Medulla oblongata (tissue), 1 donor: ENCODE measurements at regions not wholly inside any gene's neighbourhood (a gene's known extent, or its start where the extent isn't known, plus 50 kb on each side); places are given as distances from the start of the nearest gene placed in this dataset.

ENCODE experiments used
- DNase-seq: peaks from one replicate; pipeline ENCODE4 v3.0.0-alpha.2; 2015; ENCODE audit errors: extremely low spot score

- DNase-seq: no peak
Observed at GRCh38 chr6:106772270-106773142, 143.1 kb downstream of the QRSL1 start.

DNA sequence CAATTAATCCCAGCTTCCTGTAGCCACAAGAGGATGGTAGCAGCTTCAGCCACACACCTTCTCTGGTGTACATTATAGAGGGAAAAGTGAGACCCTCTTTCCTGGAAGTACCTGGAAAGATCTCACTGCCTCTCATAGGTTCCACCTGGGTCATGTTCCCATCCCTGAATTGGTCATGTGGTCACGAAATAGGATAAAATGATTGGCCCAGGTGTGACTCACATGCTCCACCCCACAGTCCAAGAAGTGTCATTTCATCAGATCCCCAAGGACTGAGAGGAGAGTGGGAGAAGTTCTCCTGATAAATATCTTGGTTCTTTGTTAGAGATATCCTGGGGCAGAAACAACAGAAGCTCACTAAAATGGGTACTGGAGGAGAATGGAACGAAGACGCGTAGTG lies 142.4 kb downstream of the QRSL1 start:
- DNase-seq: no peak

DNA sequence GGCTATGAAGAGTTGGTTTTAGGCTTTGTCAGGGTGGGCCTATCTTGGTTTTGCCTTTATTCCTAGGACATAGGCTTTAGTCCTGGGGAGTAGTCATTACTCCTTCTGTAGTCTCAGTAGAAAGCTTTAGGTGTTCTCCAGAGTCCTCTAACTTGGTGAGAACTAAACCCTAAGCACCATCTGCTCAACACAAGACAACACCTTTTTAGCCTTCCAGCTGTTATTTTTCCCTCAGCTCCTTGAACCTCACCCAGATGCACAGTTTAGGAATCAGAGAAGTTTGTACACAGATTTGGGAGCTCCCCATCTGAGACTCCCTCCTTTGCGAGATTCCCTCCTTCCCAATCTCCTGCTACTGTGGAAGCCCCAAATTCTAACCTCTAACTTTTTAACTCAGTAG lies 141.3 kb downstream of the QRSL1 start:
- no peak for DNase-seq

DNA sequence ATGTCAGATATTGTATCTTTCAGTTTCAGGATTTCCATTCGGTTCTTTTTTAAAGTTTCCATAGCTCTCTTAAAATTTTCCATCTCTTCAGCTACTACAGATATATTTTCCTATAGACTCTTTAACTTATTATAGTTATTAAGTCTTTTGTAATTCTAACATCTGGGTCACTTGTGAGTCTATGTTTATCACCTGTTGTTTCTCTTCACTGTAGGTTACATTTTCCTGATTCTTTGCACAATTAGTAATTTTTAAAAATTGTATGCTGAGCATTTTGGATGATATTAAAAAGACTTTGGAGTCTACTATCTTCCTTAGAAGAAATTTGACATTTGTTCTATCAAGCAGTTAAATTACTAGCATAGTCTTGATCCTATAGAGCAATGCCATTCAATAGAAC lies 140.7 kb downstream of the QRSL1 start:
- DNase-seq: no peak

DNA sequence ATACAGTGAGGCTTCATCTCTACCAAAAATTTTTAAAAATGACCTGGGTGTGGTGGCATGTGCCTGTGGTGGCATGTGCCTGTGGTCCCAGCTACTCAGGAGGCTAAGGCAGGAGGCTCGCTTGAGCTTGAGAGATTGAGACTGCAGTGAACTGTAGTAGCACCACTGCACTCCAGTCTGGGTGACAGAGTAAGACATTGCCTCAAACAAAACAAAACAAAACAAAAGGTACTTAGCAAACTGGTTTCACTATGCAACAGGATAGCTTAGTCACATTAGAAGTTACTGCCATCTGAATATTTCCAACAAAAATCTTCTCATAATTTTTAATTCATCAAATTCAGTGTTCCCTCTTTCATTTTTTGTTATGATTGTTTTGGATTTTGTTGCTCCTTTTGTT lies 137.9 kb downstream of the QRSL1 start:
- DNase-seq: no peak

DNA sequence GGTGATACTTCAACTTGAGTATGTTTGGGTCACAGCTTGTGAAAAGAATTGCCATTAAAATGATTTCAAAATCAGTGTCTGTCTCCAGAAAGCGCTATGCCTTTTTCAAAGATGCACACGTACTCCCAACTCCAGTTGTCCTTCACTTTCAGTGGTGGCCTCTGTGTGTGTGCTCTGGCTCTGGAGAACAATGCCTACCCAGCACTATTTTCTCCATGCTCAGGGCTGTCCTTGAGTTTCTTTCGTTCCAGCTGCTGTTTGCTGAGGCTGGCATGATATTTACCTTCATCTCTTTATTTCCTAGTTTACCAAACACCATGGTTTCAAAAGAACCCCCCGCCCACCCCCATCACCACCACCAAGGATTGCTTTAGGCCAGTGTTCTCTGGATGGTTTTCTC lies 136.8 kb downstream of the QRSL1 start:
- no peak for DNase-seq

DNA sequence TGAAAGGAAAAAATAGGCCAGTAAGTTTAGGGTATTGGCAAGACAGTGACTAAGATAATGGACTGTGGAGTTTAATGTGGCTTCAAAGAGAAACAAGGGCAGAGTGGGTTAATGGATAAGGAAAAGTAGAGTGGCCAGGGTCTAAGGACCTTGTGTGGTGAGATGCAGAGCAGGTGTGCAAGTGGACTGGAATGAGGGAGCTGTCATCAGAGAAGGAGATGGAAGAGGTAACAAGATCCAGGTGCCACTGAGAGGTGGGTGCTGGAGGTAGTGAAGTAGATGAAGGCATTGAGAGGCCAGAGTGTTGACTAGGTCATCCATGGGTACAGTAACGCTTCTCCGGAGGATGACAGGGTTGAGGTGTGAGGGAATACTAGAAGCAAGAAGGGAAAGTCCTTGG lies 136.1 kb downstream of the QRSL1 start:
- DNase-seq: no peak

GRCh38 chr6:106764353-106764980 lies 135.1 kb downstream of the QRSL1 start:
- no peak for DNase-seq

DNA sequence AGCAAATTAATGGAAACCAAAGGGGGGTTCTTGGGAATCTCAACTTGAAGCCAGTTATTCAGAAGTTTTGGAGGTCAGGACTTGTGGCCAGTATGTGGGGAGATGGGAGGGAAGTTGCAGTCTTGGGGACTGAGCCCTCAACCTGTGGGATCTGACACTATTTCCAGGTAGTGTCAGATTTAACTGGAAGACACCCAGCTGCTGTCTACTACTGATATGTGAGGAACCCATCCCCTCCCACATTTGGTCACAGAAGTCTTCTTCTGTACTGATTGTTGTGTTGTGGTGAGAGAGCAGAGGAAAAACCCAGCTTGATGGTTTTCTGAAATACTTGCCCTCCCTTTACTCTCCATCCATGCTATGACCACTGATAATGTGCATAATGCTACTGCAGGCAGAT lies 134.0 kb downstream of the QRSL1 start:
- DNase-seq: no peak

DNA sequence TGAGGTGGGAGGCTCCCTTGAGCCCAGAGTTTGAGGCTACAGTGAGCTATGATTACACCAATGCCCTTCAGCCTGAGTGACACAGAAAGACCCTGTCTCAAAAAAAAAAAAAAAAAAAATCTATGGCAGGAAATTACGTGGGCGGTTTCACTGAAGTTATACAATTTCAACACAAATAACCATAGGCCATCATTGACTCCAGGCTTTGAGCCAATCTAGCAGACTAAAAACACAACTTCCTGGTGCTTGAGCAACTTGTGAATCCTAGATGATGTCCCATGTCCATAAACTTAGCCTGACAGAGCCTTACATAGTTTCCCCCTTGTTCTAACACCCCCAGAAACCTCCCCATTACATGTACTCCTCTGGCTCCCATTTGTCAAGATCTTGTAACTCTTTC lies 131.8 kb downstream of the QRSL1 start:
- DNase-seq: no peak

DNA sequence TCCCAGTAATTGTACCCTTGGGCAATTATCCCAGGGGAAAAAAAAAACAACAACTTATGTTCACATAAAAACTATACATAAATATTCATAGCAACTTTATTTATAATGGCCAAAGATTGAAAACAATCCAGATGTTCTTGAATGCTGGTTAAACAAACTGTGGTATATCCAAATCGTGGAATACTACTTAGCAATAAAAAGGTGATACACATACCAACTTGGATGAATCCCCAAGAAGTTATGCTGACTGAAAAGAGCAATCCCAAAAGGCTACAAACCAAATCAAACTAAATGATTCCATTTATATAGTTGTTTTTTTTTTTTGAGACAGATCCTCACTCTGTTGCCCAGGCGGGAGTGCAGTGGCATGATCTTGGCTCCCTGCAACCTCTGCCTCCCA lies 129.7 kb downstream of the QRSL1 start:
- no peak for DNase-seq

DNA sequence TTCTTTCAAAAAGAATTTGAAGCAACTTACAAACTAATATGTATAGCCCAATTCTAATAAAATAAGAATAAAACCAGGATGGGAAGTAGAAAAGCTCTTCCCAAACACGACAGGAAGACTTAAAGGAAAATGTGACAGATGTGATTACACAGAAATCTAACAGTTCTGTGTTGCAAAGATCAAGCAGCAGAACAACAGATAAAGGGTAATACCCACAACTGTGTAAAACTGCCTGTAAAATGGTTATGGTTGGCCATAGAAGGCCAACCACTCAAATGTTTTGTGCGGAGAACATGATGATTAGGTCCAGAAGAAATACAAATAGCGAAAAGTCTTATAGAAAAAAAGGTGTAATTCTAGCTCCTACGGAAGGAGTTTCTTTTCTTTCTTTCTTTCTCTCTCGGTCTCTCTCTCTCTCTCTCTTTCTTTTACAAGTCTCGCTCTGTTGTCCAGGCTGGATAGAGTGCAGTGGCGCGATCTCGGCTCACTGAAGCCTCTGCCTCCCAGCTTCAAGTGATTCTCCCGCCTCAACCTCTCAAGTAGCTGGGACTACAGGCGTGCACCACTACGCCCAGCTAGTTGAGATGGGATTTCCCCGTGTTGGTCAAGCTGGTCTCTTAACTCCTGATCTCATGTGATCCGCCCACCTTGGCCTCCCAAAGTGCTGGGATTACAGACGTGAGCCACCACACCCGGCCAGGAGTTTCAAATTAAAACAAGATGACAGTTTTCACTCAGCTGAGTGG lies 128.5 kb downstream of the QRSL1 start:
- no peak for DNase-seq

DNA sequence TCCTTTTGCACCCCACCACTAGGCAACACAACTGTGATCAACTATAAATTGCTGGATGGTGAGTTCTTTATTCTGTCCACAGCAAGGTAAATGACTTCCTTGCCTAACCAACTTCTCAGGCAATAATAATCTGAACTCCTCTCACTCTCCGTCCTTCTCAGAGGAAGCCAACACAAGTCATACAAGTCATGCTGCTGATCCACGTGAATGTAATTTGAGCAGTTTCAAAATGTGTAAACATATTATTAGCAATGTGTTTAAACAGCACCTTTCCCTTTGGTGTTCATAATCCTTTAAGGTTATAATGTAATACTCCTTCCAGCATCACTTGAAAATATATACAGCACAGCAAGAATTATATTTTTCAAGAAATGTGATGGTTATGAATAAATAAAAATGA lies 127.9 kb downstream of the QRSL1 start:
- DNase-seq: no peak

DNA sequence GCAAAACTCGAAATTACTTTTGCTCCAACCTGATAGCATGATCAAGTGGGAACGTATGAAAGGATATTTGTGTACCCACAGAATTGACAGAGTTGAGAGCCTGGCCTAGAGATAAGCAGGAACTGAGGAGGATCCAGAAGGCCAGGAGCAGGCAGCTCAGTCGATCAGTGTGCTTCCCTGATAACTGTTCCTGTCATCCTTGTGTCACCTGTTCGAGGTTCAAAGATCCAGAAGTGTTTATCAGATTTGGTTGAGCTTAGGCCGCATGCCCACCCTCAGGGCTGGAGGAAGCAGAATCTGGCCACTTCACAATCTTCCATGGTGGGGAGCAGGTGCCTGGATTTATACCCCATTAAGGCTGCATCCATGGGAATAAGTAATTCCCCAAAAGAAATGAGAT lies 124.8 kb downstream of the QRSL1 start:
- no peak for DNase-seq

DNA sequence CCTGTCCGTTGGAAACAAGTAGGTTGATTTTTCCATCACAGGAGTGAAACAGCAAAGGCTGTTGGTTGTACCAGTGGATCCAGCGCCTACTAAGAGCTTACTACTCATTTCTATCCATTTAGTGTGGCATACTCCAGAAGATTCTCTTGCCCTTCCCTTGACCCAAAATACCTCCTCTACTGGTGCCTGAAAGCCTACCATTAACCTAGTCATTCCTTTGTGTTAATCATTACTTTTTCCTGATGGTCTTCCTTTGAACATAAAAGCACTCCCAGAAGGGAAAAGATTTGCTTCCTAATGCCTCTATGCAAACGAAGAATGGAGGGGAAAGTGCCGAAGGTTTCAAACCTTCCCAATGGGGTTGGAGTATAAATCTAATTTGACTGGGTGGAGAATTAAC lies 123.3 kb downstream of the QRSL1 start:
- no peak for DNase-seq

GRCh38 chr6:106751501-106752252 lies 122.3 kb downstream of the QRSL1 start:
- DNase-seq: no peak

DNA sequence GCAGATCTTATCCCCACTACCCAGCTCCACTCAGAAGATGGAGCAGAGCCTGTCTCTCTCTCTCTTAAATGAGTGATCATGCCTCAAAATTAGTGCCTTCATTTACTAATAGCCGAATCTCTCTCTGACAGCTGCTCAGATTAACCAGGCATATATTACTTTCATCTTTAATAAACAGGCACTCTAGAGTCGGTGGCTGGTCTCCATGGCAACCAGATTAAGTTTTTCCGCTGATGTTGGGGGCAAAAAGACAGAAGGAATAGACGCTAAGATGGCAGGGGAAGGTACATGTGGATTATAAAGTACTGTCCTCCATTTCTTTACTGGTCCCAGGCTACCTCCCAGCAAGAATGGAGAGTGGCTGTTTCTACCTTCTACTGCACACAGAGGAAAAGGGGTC lies 121.6 kb downstream of the QRSL1 start:
- no peak for DNase-seq

GRCh38 chr6:106750142-106750918 lies 121.0 kb downstream of the QRSL1 start:
- no peak for DNase-seq

GRCh38 chr6:106749609-106750008 lies 120.2 kb downstream of the QRSL1 start:
- DNase-seq: no peak

DNA sequence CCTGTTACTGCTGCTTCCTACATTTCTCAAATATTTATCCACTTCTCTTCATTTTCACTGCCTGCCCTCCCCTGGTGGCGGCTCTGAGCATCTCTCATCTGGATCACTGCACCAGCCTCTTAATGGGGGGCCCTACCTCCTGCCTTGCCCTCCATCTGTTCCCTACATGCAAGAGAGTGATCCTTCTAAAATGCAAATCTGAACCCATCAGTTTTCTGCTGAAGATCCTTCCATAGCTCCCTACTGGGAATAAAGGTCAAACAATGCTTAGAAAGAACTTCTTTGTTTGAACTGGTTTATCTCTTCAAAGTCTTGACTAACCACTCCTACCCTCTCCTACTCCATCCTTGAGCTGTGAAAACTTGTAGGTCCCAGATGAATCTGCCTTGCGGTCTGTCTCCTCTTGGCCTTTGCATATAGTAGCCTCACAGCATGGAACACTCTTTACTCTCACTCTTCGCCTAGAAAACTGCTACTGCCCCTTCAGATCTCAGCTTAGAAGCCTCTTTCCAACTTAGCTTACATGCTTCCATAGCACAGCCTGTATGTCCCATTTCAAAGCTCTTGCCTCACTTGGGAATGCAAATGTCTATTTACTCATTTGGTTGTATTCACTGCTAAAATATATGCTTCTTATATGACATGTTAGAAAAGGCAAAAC lies 119.3 kb downstream of the QRSL1 start:
- no peak for DNase-seq

DNA sequence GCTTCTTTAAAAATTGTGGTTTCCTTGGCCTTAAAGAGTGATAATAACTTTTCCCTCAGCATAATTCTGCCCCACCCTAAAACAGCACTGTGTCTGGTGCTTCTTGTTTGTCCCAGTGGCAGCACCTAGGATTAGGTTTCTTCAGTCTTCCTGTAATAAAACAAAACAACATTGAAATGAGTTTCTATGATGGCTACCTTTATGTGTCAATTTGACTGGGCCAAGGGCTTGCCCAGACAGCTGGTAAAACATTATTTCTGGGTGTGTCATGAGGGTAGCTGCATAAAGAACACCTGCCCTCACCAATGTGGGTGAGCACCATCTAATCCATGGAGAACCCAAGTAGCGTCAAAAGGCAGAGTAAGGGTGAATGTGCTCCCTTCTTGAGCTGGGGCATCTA lies 117.8 kb downstream of the QRSL1 start:
- no peak for DNase-seq
